RKO (cell line): ENCODE measurements at regions not wholly inside any gene's neighbourhood (a gene's known extent, or its start where the extent isn't known, plus 50 kb on each side); places are given as distances from the start of the nearest gene placed in this dataset.

Experiments used
- DNase-seq: peaks from one replicate; pipeline ENCODE4 v3.0.0-alpha.2; 2016; ENCODE audit warnings: low spot score

DNA sequence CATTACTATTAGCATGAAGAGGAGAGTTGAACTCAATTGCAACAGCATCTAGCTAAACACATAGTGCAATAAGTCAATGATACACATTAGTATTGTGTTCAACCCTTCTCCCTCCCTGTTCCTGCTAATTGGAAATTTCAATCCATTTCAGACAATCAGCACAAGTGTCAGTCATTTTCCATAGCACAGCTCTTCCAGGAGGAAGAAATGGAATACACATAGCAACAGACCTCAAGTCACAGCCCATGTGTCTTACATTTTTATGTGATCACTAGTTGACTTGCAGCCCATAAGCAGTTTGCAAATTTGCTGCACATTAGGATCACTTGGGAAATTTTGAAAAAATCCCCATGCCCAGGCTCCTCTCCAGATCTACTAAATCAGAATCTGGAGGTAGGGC lies 636.9 kb downstream of the TLE4 start:
- DNase-seq: no peak

DNA sequence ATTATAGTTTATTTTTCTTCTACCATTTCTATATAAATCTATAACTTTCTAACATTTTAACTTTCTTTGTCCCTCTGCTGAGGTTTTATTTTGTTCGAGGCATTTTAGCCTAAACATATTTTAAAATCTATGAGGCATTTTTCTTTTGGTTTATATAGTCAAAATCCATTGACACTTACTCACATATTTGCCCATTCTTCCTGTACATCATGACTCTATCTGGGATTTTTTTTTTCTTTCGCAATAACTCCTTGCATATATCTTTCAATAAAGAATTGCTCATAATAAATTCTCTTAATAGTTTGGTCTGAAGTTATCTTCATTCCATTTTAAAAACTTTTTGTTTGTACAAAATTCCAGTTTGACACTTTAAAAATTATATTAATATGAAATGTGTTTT lies 632.3 kb downstream of the TLE4 start:
- no peak for DNase-seq

DNA sequence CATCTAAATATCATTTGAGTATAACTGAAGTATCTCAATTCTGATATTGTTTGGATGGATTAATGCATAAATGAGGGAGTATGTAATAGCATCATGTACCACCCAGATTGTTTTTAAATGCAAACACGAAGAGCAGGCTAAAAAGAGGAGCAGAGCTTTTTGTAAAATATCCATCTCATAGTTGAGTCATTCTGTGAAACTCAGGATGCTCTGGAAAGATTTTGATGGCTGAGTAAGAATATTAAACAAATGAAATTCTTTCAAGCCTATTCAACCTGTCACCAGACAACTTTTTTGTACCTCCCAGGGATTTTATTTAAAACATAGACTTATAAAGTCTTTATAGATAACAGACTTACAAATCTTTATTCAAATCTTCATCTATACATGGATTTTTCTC lies 625.9 kb downstream of the TLE4 start:
- DNase-seq: no peak

DNA sequence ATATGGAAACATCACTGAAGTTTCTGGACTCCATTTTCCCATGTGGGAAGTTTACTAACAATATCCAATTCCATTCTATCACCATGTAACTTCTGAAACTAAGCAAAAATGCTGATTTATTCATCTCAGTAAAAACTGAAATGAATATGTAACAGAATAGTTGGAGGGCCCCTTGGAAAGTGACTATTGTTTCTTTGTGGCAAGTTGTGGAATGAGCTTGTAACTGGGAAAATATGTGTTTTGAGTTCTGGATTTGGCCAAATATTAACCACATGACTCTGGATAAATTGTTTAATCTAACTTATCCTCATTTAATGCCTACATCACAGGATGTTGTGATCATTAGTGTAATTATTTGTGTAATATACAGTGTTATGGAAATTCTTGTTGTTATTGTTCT lies 619.3 kb downstream of the TLE4 start:
- DNase-seq: no peak

DNA sequence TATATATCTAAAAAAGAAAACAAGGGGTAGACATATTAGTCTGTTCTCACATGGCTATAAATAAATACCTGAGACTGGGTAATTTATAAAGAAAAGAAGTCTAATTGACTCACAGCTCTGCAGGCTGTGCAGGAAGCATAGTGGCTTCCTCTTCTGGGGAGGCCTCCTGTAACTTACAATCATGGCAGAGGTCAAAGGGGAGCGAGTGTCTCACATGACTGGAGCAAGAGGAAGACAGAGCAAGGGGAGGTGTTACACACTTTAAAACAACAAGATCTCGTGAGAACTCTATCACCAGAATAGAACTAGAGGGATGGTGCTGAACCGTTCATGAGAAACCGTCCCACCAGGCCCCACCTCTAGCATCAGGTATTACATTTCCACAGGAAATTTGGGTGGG lies 616.8 kb downstream of the TLE4 start:
- no peak for DNase-seq

DNA sequence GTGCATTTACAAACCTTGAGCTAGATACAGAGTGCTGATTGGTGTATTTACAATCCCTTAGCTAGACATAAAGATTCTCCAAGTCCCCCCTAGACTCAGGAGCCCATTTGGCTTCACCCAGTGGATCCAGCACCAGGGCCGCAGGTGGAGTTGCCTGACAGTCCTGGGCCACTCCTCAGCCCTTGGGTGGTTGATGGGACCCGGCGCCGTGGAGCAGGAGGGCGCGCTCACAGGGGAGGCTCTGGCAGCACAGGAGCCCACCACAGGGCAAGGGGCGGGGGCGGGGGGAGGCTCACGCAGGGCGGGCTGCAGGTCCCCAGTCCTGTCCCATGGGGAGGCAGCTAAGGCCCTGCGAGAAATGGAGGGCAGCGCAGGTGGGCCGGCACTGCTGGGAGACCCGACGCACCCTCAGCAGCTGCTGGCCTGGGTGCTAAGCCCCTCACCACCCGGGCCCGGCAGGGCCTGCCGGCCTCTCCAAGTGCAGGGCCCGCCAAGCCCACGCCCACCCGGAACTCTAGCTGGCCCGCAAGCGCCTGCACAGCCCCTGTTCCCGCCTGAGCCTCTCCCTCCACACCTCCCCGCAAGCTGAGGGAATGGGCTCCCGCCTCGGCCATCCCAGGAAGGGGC lies 613.5 kb downstream of the TLE4 start:
- no peak for DNase-seq

DNA sequence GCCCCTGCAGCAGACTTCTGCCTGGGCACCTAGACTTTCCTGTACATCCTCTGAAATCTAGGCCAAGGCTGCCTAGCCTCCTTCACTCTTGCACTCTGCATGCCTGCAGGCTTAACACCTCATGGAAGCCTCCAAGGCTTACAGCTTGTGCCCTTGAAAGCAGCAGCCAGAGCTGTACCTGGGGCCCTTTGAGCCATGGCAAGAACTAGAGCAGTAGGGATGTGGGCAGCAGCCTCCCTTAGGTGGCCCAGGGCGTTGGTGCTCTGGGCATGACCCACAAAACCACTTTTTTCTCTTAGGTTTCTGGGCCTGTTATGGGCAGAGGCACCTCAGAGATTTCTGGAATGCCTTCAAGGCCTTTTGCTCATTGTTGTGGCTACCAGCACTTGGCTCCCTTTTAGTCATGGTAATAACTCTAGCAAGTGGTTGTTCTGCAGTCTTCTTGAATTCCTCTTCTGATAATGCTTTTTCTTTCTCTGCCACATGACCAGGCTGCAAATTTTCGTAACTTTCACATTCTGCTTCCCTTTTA lies 606.2 kb downstream of the TLE4 start:
- no peak for DNase-seq

DNA sequence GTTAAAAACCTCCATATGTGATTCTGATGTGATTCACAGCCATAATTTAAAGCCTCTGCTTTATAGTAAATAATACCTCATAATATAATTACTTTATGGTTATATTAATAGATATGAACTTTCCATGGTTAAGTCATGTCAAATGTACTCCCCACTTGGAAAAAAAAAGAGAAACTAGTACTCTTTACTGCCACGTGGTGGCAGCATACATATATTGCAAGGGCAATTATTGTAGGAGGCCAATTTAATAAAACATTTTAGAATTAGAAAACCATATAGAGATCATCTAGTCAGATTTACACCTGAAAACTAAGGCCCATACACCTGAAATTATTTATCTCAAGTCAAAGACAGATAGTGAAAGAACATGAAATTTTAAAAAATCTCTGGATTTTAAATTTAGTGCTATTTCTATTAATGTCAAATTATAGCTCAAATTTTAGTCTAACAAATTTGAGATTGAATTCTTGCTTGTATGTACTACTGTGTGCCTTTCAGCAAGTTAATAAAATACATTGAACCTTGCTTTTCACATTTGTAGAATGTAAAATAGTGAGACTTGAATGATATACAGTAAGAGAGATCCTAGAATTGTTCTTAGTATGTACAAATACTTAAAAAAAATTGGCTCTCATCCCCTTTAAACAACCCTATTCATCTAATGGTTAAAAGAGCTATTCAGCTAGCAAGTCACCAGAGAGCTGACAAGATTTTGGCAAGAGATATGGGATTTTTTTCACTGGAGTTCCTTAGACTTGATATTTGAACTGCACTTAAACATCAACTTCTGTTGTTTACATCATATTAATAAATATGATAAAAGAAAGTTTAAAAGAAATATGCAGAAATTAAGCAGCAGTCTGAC lies 603.8 kb downstream of the TLE4 start:
- peak; percentile 59 for DNase-seq

DNA sequence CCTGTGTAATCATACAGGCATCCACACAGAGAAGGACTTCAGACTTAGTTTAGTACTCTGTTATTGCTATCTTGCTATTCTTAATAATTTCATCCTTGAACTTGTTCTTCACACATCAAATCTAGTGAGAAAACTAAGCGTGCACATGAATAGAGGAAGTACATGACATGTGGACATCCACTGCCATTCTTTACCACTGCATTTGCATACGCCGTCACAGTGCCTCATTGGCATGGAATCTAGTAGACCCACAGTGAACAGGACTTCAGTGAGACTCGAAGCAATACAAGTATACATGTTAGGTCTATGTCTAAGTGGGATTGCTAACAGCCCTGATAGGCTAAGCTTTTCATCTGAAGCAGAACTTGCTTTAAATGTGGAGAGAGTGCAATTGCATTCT lies 592.1 kb downstream of the TLE4 start:
- DNase-seq: no peak

DNA sequence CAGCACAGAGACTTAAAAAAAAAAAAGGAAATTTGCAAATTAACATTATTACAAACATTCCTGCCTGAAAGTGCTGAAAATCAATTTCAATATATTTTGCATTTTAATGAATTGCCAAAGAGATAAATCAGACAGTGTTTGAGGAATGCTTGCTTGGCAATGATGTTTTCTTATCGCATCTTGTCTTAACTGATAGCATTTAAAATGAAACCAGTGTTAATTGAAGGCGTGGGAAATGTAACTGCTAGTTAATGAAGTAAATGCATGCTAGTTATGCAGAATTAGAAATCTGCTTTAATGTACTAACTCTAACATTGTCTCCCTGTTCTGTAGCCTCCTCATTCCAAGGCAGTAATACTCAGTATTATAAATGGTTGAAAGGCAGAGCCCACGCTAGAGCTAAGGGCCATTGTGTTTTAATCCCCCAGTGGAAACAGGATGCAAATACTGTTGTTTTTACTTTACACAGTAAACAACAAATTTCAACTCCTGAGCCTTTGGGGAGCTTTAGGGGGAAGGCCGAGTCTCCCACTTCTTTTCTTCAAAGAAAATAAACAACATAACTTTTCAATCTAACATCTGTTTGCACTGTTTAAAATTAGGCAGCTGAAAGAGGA lies 586.9 kb downstream of the TLE4 start:
- DNase-seq: no peak

DNA sequence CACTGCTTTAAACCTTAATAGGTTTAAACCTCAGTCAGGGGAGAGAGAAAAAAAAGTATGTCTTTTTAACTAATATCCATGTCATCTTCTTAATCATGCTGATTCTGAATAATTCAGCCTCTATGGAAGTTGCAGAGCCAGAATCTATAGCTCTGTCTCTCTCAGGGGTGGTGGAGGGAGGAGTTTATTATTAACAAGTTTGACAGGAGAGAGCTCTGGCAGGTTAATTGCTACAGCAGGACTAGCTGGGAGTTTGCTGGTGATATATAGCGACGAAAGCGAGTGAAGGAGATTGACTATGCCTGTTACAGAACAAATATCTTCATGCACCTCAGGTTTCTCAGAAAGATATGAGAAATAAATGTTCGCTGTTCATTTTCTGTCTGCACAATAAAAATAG lies 586.4 kb downstream of the TLE4 start:
- DNase-seq: no peak

DNA sequence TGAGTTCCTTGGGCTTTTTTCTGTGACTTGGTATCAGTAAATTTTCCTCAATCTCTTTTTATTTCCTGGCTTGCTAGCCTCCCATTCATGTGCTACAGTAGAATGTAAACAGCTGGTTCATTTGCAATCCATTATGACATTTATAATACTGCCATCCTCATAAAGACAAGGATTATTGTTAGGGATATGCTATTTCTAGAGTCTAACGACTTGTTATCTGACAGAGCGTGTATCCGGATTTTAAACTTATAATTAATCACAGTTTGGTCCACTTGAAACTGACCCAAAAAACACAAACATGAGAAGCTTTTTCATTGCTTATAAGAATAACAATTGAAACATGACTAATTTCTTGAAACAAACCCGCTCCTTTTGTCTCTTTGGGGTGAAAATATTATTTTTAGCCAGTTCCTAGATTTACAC lies 585.8 kb downstream of the TLE4 start:
- DNase-seq: no peak

DNA sequence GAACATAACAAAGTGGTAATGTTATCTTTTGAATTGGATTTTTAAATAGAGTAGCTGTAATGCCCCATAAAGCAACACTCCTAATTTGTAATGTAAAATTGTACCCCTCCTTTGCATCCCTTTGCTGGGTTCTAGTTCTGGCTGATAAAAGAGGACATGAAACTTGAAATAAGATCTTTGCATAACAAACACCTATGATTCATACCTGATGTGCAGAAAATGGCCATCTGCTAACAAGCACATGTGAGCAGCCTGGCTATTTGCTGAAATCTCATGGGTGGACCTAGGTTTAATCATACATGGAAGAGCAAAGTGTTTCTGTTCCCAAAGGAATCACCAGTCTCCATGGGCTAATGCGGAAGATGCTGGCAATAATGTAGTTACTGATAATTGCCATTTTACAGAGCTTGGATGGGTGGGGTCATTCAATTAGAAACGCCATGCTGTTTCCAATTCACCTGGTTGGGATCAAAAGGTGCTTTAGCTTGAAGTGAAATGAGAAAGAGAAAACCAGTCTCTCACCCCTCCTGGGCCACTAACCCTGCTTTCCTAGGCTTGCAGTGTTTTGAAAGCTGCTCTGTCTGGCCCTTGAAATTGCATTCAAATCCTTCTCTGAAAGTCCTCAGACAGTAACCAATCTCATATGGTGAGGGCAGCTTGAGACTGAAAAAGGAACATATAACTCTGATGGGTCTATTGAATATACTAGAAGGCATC lies 585.1 kb downstream of the TLE4 start:
- DNase-seq: no peak

DNA sequence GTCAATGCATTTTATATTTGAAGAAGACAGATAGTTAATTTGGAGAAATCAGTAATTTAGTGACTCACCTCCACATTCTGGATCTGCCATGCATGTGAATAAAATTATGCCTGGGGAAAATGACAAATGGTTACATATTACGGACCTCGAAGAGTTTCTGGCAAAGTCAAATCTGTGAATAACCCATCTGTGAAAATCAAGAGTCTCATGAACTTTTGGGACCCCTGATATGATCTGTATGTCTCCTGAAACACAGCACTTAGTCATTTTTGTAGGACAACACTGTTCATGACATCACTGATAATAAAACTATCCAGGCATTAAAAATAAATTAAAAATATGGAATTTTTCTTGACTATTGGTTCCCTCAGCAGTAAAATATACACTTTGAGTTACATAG lies 584.5 kb downstream of the TLE4 start:
- no peak for DNase-seq

DNA sequence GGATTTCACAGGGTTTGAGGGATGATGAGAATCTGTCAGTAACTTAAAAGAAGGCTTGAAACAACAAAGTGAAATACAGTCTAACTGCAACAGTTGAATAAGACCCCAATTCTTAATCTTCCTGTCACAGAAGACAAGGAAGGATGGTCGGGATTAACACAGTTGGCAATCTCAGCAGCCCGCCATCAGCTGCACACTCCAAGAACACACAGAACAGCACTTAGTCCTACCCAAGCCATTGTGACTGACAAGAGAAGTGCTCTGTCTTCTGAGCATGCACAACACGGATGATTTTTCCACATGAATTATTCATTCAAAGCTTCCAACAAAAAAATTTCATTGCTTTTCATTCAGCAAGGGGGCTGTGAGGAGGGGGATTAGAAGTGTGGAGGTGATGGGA lies 576.1 kb downstream of the TLE4 start:
- DNase-seq: no peak

DNA sequence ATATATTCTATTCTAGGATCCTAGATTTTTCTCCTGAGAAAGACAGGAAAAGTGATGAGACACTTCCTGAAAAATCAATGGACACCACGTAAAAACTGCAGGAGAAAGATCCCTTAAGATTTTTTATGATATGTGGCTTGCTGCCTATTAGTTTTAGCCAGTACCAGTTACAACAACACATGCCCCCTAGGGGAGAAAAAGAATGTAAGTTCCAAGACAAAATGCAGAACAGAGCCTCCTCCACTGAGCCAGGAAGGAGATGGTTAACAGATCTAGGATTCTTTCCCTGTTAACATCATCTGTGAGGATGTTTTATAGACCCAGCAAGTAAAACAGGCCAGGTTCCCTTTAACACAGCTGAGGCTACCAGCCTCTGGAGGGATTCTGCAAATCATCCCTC lies 574.7 kb downstream of the TLE4 start:
- DNase-seq: no peak

DNA sequence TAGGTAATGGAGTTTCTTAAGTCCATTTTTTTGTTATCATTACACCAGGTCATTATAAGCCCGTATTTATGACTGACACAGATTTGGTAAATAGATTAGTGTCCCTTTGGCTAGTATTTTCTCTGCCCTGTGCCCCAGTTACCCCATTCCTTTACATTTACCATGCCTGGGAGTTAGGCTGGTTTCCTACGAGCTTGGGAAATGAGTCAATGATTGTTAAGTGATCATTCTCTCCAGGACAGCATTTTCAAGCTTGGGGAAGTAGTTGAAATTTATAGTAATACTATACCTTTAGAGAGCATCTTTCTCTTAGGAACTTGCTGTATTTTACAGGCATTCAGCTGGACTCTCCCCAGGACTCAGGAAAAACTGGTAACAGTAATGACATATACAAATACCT lies 573.1 kb downstream of the TLE4 start:
- DNase-seq: no peak

DNA sequence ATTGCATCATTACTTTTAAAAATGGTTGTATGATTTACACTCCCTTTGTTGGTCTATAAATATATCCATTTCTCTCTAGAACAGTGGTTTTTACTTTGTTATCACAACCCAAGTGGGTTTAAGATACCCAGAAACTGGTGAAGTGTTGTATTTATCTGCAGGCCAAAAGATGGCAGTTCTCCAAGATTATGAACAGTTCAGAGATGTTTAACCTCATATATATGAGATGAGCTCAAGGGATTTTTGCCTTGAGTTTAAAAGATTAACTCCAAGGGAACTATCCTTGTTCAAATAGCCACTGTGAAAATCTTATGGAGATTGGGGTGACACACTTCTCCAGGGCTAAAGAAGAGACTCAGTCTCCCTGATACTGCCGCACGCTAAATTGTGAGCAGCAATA lies 572.6 kb downstream of the TLE4 start:
- no peak for DNase-seq

DNA sequence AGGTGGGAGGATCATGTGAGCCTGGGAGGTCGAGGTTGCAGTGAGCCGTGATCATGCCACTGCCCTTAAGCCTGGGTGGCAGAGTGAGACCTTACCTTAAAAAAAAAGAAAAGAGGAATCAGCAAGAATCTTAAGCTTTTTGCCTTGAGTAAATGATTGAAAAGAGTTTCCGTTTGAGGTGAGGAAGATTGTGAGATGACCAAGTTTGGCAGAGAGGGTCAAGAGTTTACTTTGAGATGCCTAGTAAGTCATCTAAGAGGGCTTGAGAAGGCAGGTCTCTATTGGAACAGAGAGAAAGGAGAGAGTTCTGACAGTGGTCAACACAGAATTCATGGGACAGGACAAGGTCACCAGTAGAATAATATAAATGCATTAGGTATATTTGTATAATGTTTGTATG lies 572.1 kb downstream of the TLE4 start:
- DNase-seq: no peak

DNA sequence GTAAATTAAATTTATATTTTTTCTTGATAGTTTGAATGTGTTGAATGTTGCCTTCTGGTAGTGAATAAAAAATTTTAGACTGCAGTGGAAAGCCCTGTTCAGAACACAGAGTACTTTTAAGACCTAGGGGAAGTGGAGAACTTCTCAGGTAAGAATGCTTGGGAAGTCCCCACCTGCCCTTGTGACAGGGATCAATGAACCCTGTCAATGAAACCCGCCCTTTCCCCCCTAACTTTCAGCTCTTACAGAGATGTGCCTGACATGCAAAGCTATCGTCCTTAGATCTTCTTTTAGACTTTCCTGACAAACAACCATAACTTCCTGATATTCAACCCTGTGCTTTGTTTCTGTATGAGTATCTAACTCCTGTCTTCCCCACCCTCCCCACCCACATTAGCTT lies 562.7 kb downstream of the TLE4 start:
- no peak for DNase-seq

DNA sequence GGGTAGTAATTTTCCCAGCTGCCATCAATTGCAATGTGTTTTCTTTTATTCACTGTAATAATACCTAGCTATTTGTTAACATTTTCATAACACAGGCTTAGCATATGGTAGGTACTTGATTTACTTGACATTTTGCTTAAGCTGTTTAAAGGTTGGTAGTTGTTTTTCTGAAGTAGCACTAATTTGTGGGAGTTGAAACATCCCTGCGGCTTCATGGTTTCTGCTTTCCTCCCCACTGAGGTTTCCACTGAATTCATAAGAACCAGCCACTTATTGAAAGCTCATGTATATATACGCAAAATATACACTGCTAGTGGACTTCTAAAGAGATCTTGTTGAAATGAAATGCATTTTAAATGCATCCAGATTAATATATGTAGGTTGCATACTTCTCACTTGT lies 559.9 kb downstream of the TLE4 start:
- DNase-seq: no peak

DNA sequence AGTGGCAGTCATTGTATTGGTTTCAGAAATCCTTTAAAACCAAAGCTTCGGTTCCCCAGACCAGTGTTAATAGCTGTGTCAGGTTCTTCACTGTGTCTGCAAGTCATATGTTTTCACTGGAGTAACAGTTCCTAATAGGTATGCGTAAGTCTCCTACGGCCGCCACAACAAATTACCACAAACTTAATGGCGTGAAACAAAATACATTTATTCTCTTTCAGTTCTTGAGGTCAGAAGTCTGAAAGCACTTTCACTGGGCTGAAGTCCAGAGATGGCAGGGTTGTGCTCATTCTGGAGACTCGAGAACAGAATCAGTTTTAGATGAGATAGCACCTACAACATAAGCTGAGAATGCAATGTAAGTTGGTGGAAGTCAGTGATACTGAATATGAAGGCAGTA lies 556.2 kb downstream of the TLE4 start:
- DNase-seq: no peak
